Loucy (cell line): ENCODE measurements at regions not wholly inside any gene's neighbourhood (a gene's known extent, or its start where the extent isn't known, plus 50 kb on each side); places are given as distances from the start of the nearest gene placed in this dataset.

Source experiments
- H2AFZ ChIP-seq: fragments of 200-600 bp; sonication (generic); 2 replicates; pipeline ENCODE4 v1.6.0; 2016; ENCODE audit warnings: antibody characterized with exemption, mild to moderate bottlenecking, low read length, moderate library complexity
- H3F3A ChIP-seq: fragments of 200-600 bp; 2 replicates; pipeline ENCODE4 v1.6.0; 2016; ENCODE audit warnings: antibody characterized with exemption, low read depth, mild to moderate bottlenecking
- H3K27me3 ChIP-seq: fragments of 200-600 bp; sonication (generic); 2 replicates; pipeline ENCODE4 v1.6.1; 2014; ENCODE audit warnings: low read length, mild to moderate bottlenecking; ENCODE audit not compliant: insufficient read depth, poor library complexity, severe bottlenecking
- H3K36me3 ChIP-seq: fragments of 200-600 bp; sonication (generic); 2 replicates; pipeline ENCODE4 v1.6.1; 2016; ENCODE audit warnings: low read length; ENCODE audit not compliant: insufficient read depth
- H3K4me1 ChIP-seq: fragments of 200-600 bp; sonication (generic); 2 replicates; pipeline ENCODE4 v1.5.1; 2014; ENCODE audit warnings: low read length, mild to moderate bottlenecking; ENCODE audit not compliant: insufficient read depth, poor library complexity, severe bottlenecking
- H3K4me2 ChIP-seq: fragments of 200-600 bp; sonication (generic); 2 replicates; pipeline ENCODE4 v1.6.0; 2014; ENCODE audit warnings: antibody characterized with exemption, low read length, low read depth, mild to moderate bottlenecking; ENCODE audit not compliant: poor library complexity, severe bottlenecking
- H3K4me3 ChIP-seq: fragments of 200-600 bp; sonication (generic); 2 replicates; pipeline ENCODE4 v1.5.1; 2014; ENCODE audit warnings: low read length, mild to moderate bottlenecking, mixed read lengths; ENCODE audit not compliant: poor library complexity, severe bottlenecking
- H3K79me2 ChIP-seq: fragments of 200-600 bp; sonication (generic); 2 replicates; pipeline ENCODE4 v1.6.1; 2014; ENCODE audit warnings: low read length; ENCODE audit not compliant: insufficient read depth
- H3K9ac ChIP-seq: fragments of 200-600 bp; sonication (generic); 2 replicates; pipeline ENCODE4 v1.6.0; 2014; ENCODE audit warnings: mild to moderate bottlenecking, low read depth, low read length, moderate library complexity; ENCODE audit not compliant: poor library complexity, severe bottlenecking
- H3K9me2 ChIP-seq: fragments of 200-600 bp; sonication (generic); replicated peaks from 2 replicates; pipeline ENCODE4 v1.6.1; 2016; ENCODE audit warnings: low read depth, low read length, mixed read lengths
- H3K9me3 ChIP-seq: fragments of 200-600 bp; sonication (generic); 2 replicates; pipeline ENCODE4 v1.6.1; 2014; ENCODE audit warnings: mild to moderate bottlenecking, antibody characterized with exemption, low read length, low read depth; ENCODE audit not compliant: insufficient read depth
- H4K20me1 ChIP-seq: fragments of 200-600 bp; sonication (generic); 2 replicates; pipeline ENCODE4 v1.6.0; 2014; ENCODE audit warnings: antibody characterized with exemption, low read length, mild to moderate bottlenecking; ENCODE audit not compliant: insufficient read depth, poor library complexity, severe bottlenecking
- CTCF ChIP-seq: fragments of 200-600 bp; sonication (generic); conservative IDR thresholded peaks from 2 replicates; pipeline ENCODE4 v1.5.1; 2014; ENCODE audit warnings: mild to moderate bottlenecking, antibody characterized with exemption, low read length
- EZH2phosphoT487 ChIP-seq: fragments of 200-600 bp; IDR thresholded peaks from 2 replicates; pipeline ENCODE4 v1.6.1; 2018; ENCODE audit warnings: antibody characterized with exemption, mild to moderate bottlenecking, moderate library complexity, borderline replicate concordance

- Histone ChIP-seq H3K4me2 (no peak overlapping the region), H3K79me2 (no peaks in the 10 kb centered on the region), H3K4me3 (no peak overlapping the region), H3K9me2 (no peaks in the 10 kb centered on the region), H3K9me3 (no peaks in the 10 kb centered on the region), H3K36me3 (no peaks in the 10 kb centered on the region), H2AFZ (no peak overlapping the region), H4K20me1 (no peaks in the 10 kb centered on the region), H3K27me3 (no peaks in the 10 kb centered on the region), H3K9ac (no peak overlapping the region), H3F3A (no peaks in the 10 kb centered on the region), H3K4me1 (no peaks in the 10 kb centered on the region)
- TF ChIP-seq EZH2phosphoT487 (no peak), CTCF (no peak)
Measured at GRCh38 chr5:4245511-4245910, 649.9 kb downstream of the IRX1 start.

- H3K9me3 ChIP-seq, result no peaks in the 10 kb centered on the region
- H3K36me3 ChIP-seq, result no peaks in the 10 kb centered on the region
- no peak overlapping the region for H3K9ac ChIP-seq
- no peaks in the 10 kb centered on the region for H3K27me3 ChIP-seq
- TF ChIP-seq EZH2phosphoT487 (no peak), CTCF (no peak)
- H3F3A ChIP-seq, result no peaks in the 10 kb centered on the region
- H3K4me1 ChIP-seq, result no peaks in the 10 kb centered on the region
- no peak overlapping the region for H2AFZ ChIP-seq
- H3K4me2 ChIP-seq, result no peak overlapping the region
- no peaks in the 10 kb centered on the region for H3K79me2 ChIP-seq
- H4K20me1 ChIP-seq, result no peaks in the 10 kb centered on the region
- no peaks in the 10 kb centered on the region for H3K9me2 ChIP-seq
- H3K4me3 ChIP-seq, result no peak overlapping the region
Measured at GRCh38 chr5:4246447-4246846, 650.8 kb downstream of the IRX1 start.

- no peak overlapping the region for H3K4me2 ChIP-seq
- H3K9me3 ChIP-seq, result no peaks in the 10 kb centered on the region
Measured at GRCh38 chr5:4250254-4250653, 654.6 kb downstream of the IRX1 start.

More at GRCh38 chr5:4250254-4250653, 654.6 kb downstream of the IRX1 start:
- H3K4me3 ChIP-seq, result no peak overlapping the region
- H3K79me2 ChIP-seq, result no peaks in the 10 kb centered on the region
- no peak overlapping the region for H2AFZ ChIP-seq
- H3F3A ChIP-seq, result no peaks in the 10 kb centered on the region
- no peaks in the 10 kb centered on the region for H3K36me3 ChIP-seq
- H3K27me3 ChIP-seq, result no peaks in the 10 kb centered on the region
- H3K9ac ChIP-seq, result no peak overlapping the region
- TF ChIP-seq EZH2phosphoT487 (no peak), CTCF (no peak)
- no peaks in the 10 kb centered on the region for H3K4me1 ChIP-seq
- no peaks in the 10 kb centered on the region for H4K20me1 ChIP-seq
- H3K9me2 ChIP-seq, result no peaks in the 10 kb centered on the region
